ENCODE measurements at regions not wholly inside any gene's neighbourhood (a gene's known extent, or its start where the extent isn't known, plus 50 kb on each side); places are given as distances from the start of the nearest gene placed in this dataset.

DNA sequence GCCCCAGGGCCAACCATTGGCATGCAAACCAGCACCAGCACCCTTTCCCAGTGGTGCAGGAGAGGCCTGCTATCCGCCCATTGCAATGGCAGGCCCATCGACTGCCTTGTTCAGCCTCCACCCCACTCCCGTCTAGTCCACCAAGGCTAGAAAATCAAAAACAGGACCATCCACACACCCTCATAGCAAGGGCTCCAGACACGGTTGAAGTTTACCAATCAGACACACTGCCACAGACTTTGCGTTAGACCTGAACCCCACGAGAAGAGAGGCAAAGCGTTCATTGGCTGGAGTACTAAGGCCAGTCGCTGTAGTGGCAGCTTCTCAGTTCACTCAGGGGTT is 95.3 kb upstream of the TEX51 start:
- Histone ChIP-seq H3K9me1 (ENCODE audit: control insufficient read depth, extremely low read depth, insufficient read depth, low read length) (no peaks in the 10 kb centered on the region), H3K4me2 (ENCODE audit: control insufficient read depth, extremely low read depth, insufficient read depth, low read depth, low read length) (no peak overlapping the region), H3K27me3 (ENCODE audit: control insufficient read depth, extremely low read depth, insufficient read depth, low read length) (no peaks in the 10 kb centered on the region), H3K9ac (ENCODE audit: control insufficient read depth, extremely low read depth, insufficient read depth, low read length) (no peak overlapping the region), H3K36me3 (ENCODE audit: control insufficient read depth in 2 of 2, extremely low read depth in 1 of 2, insufficient read depth in 2 of 2, low read length in 2 of 2) (no peaks in the 10 kb centered on the region), H3K79me2 (ENCODE audit: control insufficient read depth, insufficient read depth, low read length) (no peaks in the 10 kb centered on the region), H4K20me1 (ENCODE audit: control insufficient read depth, extremely low read depth, insufficient read depth, low read length) (no peaks in the 10 kb centered on the region), H3K4me1 (ENCODE audit: control insufficient read depth, extremely low read depth, insufficient read depth, low read length) (no peaks in the 10 kb centered on the region), H2AFZ (ENCODE audit: control insufficient read depth, low read length) (no peak overlapping the region), H3K9me3 (ENCODE audit: control insufficient read depth, low read depth, low read length) (no peaks in the 10 kb centered on the region), H3K27ac (ENCODE audit: control insufficient read depth, insufficient read depth, low read length) (no peak overlapping the region), H3K4me3 (ENCODE audit: control insufficient read depth in 2 of 3, extremely low read depth in 1 of 3, insufficient read depth in 2 of 3, low read depth in 1 of 3, low read length in 3 of 3) (no peak overlapping the region)
- no peak for DNase-seq (ENCODE audit: low read depth, low spot score)
- FAIRE-seq = no peak
- TF ChIP-seq, protein P1, sequence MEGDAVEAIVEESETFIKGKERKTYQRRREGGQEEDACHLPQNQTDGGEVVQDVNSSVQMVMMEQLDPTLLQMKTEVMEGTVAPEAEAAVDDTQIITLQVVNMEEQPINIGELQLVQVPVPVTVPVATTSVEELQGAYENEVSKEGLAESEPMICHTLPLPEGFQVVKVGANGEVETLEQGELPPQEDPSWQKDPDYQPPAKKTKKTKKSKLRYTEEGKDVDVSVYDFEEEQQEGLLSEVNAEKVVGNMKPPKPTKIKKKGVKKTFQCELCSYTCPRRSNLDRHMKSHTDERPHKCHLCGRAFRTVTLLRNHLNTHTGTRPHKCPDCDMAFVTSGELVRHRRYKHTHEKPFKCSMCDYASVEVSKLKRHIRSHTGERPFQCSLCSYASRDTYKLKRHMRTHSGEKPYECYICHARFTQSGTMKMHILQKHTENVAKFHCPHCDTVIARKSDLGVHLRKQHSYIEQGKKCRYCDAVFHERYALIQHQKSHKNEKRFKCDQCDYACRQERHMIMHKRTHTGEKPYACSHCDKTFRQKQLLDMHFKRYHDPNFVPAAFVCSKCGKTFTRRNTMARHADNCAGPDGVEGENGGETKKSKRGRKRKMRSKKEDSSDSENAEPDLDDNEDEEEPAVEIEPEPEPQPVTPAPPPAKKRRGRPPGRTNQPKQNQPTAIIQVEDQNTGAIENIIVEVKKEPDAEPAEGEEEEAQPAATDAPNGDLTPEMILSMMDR (optimal IDR thresholded peaks at IDR 0.05 in 1 of 3, IDR thresholded peaks at IDR 0.05 in 1 of 3, conservative IDR thresholded peaks at IDR 0.05 in 1 of 3; ENCODE audit: extremely low read depth in 1 of 3, insufficient read depth in 2 of 3, low read length in 3 of 3) = no peak
- TF ChIP-seq EZH2 (IDR thresholded peaks at IDR 0.05; ENCODE audit: low read length) = no peak
- dilution Hi-C loops (cut with MboI; ENCODE audit: extremely low pct_ligation_motif_present, low sequenced_read_pairs) = no loop called here

DNA sequence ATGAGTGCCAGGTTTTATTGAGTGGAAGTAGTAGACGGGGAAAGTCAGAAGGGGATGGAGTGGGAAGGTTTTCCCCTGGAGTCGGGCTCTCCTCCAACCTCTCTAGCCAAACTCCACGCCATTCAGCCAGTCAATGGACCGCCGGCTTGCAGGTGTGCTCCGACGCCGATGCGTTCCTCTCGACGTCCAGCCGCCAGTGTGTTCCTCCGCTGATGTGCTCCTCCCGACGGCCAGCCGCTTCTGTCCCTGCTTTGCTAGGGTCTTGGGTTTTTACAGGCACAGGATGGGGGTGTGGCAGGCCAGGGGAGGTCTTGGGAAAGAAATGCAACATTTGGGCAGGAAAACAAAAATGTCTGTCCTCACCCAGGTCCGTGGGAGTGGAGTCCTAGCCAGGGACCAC is 94.3 kb upstream of the TEX51 start:
- TF ChIP-seq, protein P1 (optimal IDR thresholded peaks at IDR 0.05 in 1 of 3, IDR thresholded peaks at IDR 0.05 in 1 of 3, conservative IDR thresholded peaks at IDR 0.05 in 1 of 3; ENCODE audit: extremely low read depth in 1 of 3, insufficient read depth in 2 of 3, low read length in 3 of 3) = no peak
- no peak for TF ChIP-seq EZH2 (IDR thresholded peaks at IDR 0.05; ENCODE audit: low read length)
- Histone ChIP-seq H3K36me3 (ENCODE audit: control insufficient read depth in 2 of 2, extremely low read depth in 1 of 2, insufficient read depth in 2 of 2, low read length in 2 of 2) (no peaks in the 10 kb centered on the region), H3K4me3 (ENCODE audit: control insufficient read depth in 2 of 3, extremely low read depth in 1 of 3, insufficient read depth in 2 of 3, low read depth in 1 of 3, low read length in 3 of 3) (no peak overlapping the region), H2AFZ (ENCODE audit: control insufficient read depth, low read length) (no peak overlapping the region), H3K4me2 (ENCODE audit: control insufficient read depth, extremely low read depth, insufficient read depth, low read depth, low read length) (no peak overlapping the region), H3K79me2 (ENCODE audit: control insufficient read depth, insufficient read depth, low read length) (no peaks in the 10 kb centered on the region), H3K27me3 (ENCODE audit: control insufficient read depth, extremely low read depth, insufficient read depth, low read length) (no peaks in the 10 kb centered on the region), H3K4me1 (ENCODE audit: control insufficient read depth, extremely low read depth, insufficient read depth, low read length) (no peaks in the 10 kb centered on the region), H3K27ac (ENCODE audit: control insufficient read depth, insufficient read depth, low read length) (no peak overlapping the region), H3K9me1 (ENCODE audit: control insufficient read depth, extremely low read depth, insufficient read depth, low read length) (no peaks in the 10 kb centered on the region), H3K9me3 (ENCODE audit: control insufficient read depth, low read depth, low read length) (no peaks in the 10 kb centered on the region), H3K9ac (ENCODE audit: control insufficient read depth, extremely low read depth, insufficient read depth, low read length) (no peak overlapping the region), H4K20me1 (ENCODE audit: control insufficient read depth, extremely low read depth, insufficient read depth, low read length) (no peaks in the 10 kb centered on the region)
- no peak for FAIRE-seq
- no peak for DNase-seq (ENCODE audit: low read depth, low spot score)
- dilution Hi-C loops (cut with MboI; ENCODE audit: extremely low pct_ligation_motif_present, low sequenced_read_pairs) = no loop called here

All from keratinocyte (primary cell).